H1 (cell line): ENCODE measurements at regions not wholly inside any gene's neighbourhood (a gene's known extent, or its start where the extent isn't known, plus 50 kb on each side); places are given as distances from the start of the nearest gene placed in this dataset.
A peak's percentile ranks its signal among the peaks of the same experiment; 100 is the strongest.

Experiments
- CTCF ChIA-PET: fragments of 300-600 bp; sonication (Branson Sonifier 250); formaldehyde crosslinking; loops from one replicate; lab custom pipeline; 2021; ENCODE audit not compliant: partially characterized antibody; lab: Charles Lee
- POLR2A ChIA-PET: fragments of 300-600 bp; sonication (Branson Sonifier 250); formaldehyde crosslinking; loops from one replicate; lab custom pipeline; 2021; ENCODE audit warnings: inconsistent platforms; ENCODE audit not compliant: partially characterized antibody; lab: Charles Lee
- DNase-seq, 2 experiments: peaks; one replicate each; pipeline versions ENCODE4 v3.0.0 to v3.0.0-alpha.2; 2010 to 2022; ENCODE audit warnings: low spot score in 2 of 2, low read depth in 1 of 2, mixed read lengths in 1 of 2
- FAIRE-seq: peaks from 2 replicates; lab custom pipeline; 2011; peaks lifted over from hg19 to GRCh38; lab: Jason Lieb, UNC
- H2AFZ ChIP-seq: 2 replicates; pipeline ENCODE4 v1.8.1; 2012; ENCODE audit warnings: low read length, inconsistent platforms
- H2AK5ac ChIP-seq: 2 replicates; pipeline ENCODE4 v1.6.1; 2013; ENCODE audit warnings: low read depth, low read length
- H2BK120ac ChIP-seq: replicated peaks from 2 replicates; pipeline ENCODE3; 2013; ENCODE audit warnings: low read depth, low read length, inconsistent platforms
- H2BK12ac ChIP-seq: 2 replicates; pipeline ENCODE4 v1.6.1; 2013; ENCODE audit warnings: low read depth, low read length
- H2BK15ac ChIP-seq: 2 replicates; pipeline ENCODE4 v1.6.1; 2013; ENCODE audit warnings: low read length
- H2BK20ac ChIP-seq: 2 replicates; pipeline ENCODE4 v1.6.1; 2013; ENCODE audit warnings: low read length
- H2BK5ac ChIP-seq: 2 replicates; pipeline ENCODE4 v1.6.1; 2013; ENCODE audit warnings: low read depth, low read length
- H3K14ac ChIP-seq: 2 replicates; pipeline ENCODE4 v1.6.1; 2013; ENCODE audit warnings: inconsistent platforms; ENCODE audit not compliant: insufficient read length
- H3K18ac ChIP-seq: 2 replicates; pipeline ENCODE4 v1.6.1; 2013; ENCODE audit warnings: low read length; ENCODE audit errors: extremely low read depth
- H3K23ac ChIP-seq: 2 replicates; pipeline ENCODE4 v1.6.1; 2013; ENCODE audit warnings: inconsistent platforms; ENCODE audit not compliant: insufficient read length
- H3K23me2 ChIP-seq: 2 replicates; pipeline ENCODE4 v1.6.1; 2013; ENCODE audit warnings: low read depth, low read length
- H3K27ac ChIP-seq: 2 replicates; pipeline ENCODE4 v1.6.1; 2011; ENCODE audit warnings: low read depth, low read length, inconsistent platforms
- H3K27me3 ChIP-seq, 4 experiments: replicated peaks in 1 of 4; 1 replicate in 1 of 4; 2 replicates in 3 of 4; pipeline versions ENCODE4 v1.6.1 to v1.8.1; 2011 to 2013; ENCODE audit warnings: low read length in 3 of 4, mild to moderate bottlenecking in 3 of 4, inconsistent platforms in 2 of 4, mixed read lengths in 2 of 4, moderate library complexity in 1 of 4; ENCODE audit not compliant: control insufficient read depth in 3 of 4, insufficient read depth in 3 of 4; ENCODE audit errors: extremely low read depth in 1 of 4
- H3K36me3 ChIP-seq, 4 experiments: 2 replicates each; pipeline versions ENCODE4 v1.6.1 to v1.8.1; 2011 to 2013; ENCODE audit warnings: mild to moderate bottlenecking in 4 of 4, low read length in 3 of 4, moderate library complexity in 2 of 4, control low read depth in 1 of 4, inconsistent platforms in 1 of 4; ENCODE audit not compliant: insufficient read depth in 4 of 4, control insufficient read depth in 2 of 4
- H3K4ac ChIP-seq: replicated peaks from 2 replicates; pipeline ENCODE3; 2013; ENCODE audit warnings: low read length, low read depth, mixed read lengths, inconsistent platforms; ENCODE audit not compliant: insufficient read length
- H3K4me1 ChIP-seq, 4 experiments: replicated peaks in 1 of 4; 1 replicate in 1 of 4; 2 replicates in 3 of 4; pipeline versions ENCODE4 v1.6.1 to v1.8.1; 2011 to 2013; ENCODE audit warnings: low read length in 3 of 4, inconsistent platforms in 2 of 4, mixed read lengths in 1 of 4; ENCODE audit not compliant: insufficient read depth in 4 of 4, control insufficient read depth in 3 of 4
- H3K4me2 ChIP-seq, 2 experiments: 2 replicates each; pipeline versions ENCODE4 v1.6.1 to v1.8.1; 2011 to 2013; ENCODE audit warnings: low read depth in 2 of 2, low read length in 2 of 2, control low read depth in 1 of 2, inconsistent platforms in 1 of 2, mild to moderate bottlenecking in 1 of 2; ENCODE audit not compliant: insufficient read depth in 1 of 2
- H3K4me3 ChIP-seq, 4 experiments: fragments of 200-600, 300-600 bp in 1 of 4; sonication (generic), shearing (Covaris generic), sonication (Bioruptor Twin) in 1 of 4; 2 replicates each; pipeline versions ENCODE4 v1.5.1 to v1.8.1; 2011 to 2016; ENCODE audit warnings: low read length in 4 of 4, low read depth in 3 of 4, control low read depth in 2 of 4, inconsistent platforms in 2 of 4, mild to moderate bottlenecking in 2 of 4, mixed read lengths in 1 of 4, moderate library complexity in 1 of 4; ENCODE audit not compliant: insufficient read depth in 2 of 4; ENCODE audit errors: extremely low read depth in 1 of 4
- H3K56ac ChIP-seq: replicated peaks from 2 replicates; pipeline ENCODE3; 2013; ENCODE audit warnings: low read depth, mild to moderate bottlenecking, mixed read lengths, low read length, inconsistent platforms; ENCODE audit not compliant: insufficient read length
- H3K79me1 ChIP-seq: 2 replicates; pipeline ENCODE4 v1.6.1; 2013; ENCODE audit warnings: low read depth, low read length, control low read depth
- H3K79me2 ChIP-seq, 2 experiments: 2 replicates each; pipeline versions ENCODE4 v1.6.1 to v1.8.1; 2012 to 2013; ENCODE audit warnings: low read length in 2 of 2, mild to moderate bottlenecking in 2 of 2, inconsistent platforms in 1 of 2; ENCODE audit not compliant: insufficient read depth in 2 of 2, control insufficient read depth in 1 of 2
- H3K9ac ChIP-seq, 4 experiments: replicated peaks in 1 of 4; 1 replicate in 1 of 4; 2 replicates in 3 of 4; pipeline versions ENCODE4 v1.6.1 to v1.8.1; 2011 to 2013; ENCODE audit warnings: low read depth in 3 of 4, low read length in 3 of 4, control low read depth in 2 of 4, mild to moderate bottlenecking in 2 of 4, moderate library complexity in 2 of 4, inconsistent platforms in 1 of 4; ENCODE audit errors: extremely low read depth in 1 of 4
- H3K9me3 ChIP-seq, 2 experiments: 2 replicates each; pipeline versions ENCODE4 v1.6.1 to v1.8.1; 2012 to 2013; ENCODE audit warnings: mild to moderate bottlenecking in 2 of 2, moderate library complexity in 2 of 2, control low read depth in 1 of 2, inconsistent platforms in 1 of 2, low read depth in 1 of 2, low read length in 1 of 2, mixed read lengths in 1 of 2; ENCODE audit not compliant: insufficient read depth in 2 of 2
- H4K20me1 ChIP-seq, 2 experiments: replicated peaks in 1 of 2; 2 replicates each; pipeline versions ENCODE3 to v1.8.1; 2011 to 2013; ENCODE audit warnings: inconsistent platforms in 2 of 2, low read length in 2 of 2, mild to moderate bottlenecking in 1 of 2; ENCODE audit not compliant: insufficient read depth in 2 of 2, control insufficient read depth in 1 of 2
- H4K5ac ChIP-seq: 2 replicates; pipeline ENCODE4 v1.6.1; 2013; ENCODE audit warnings: low read length, low read depth, mixed read lengths, inconsistent platforms; ENCODE audit not compliant: insufficient read length
- H4K8ac ChIP-seq: 2 replicates; pipeline ENCODE4 v1.8.0; 2013; ENCODE audit warnings: mild to moderate bottlenecking, moderate library complexity, low read length, inconsistent platforms; ENCODE audit not compliant: insufficient read depth; ENCODE audit errors: extremely low read depth
- H4K91ac ChIP-seq: replicated peaks from 2 replicates; pipeline ENCODE3; 2013; ENCODE audit warnings: low read length, mixed read lengths, inconsistent platforms; ENCODE audit not compliant: insufficient read length
- ASH2L ChIP-seq: fragments of 200-600, 300-600 bp; sonication (generic); IDR thresholded peaks from one replicate; pipeline ENCODE4 v1.7.1; 2017; ENCODE audit warnings: low read length
- BRCA1 ChIP-seq: IDR thresholded peaks from 2 replicates; pipeline ENCODE4 v1.6.1; 2012; ENCODE audit warnings: low read depth, low read length, improper control_type of control experiment
- CBX8 ChIP-seq: fragments of 300-800, 300-1000 bp; sonication (generic); IDR thresholded peaks from 2 replicates; pipeline ENCODE4 v1.7.1; 2016; ENCODE audit warnings: low read depth, low read length, borderline replicate concordance
- CREB1 ChIP-seq: IDR thresholded peaks from 2 replicates; pipeline ENCODE4 v1.6.1; 2012; ENCODE audit warnings: inconsistent platforms
- CTCF ChIP-seq, 3 experiments: IDR thresholded peaks; 1 replicate in 2 of 3; 2 replicates in 1 of 3; pipeline versions ENCODE4 v1.5.1 to v1.6.1; 2011; ENCODE audit warnings: low read length in 3 of 3, mild to moderate bottlenecking in 3 of 3, inconsistent platforms in 2 of 3, low read depth in 1 of 3, moderate library complexity in 1 of 3; ENCODE audit not compliant: insufficient read depth in 1 of 3; ENCODE audit errors: control extremely low read depth in 1 of 3
- GABPA ChIP-seq: IDR thresholded peaks from 2 replicates; pipeline ENCODE4 v1.6.1; 2011; ENCODE audit warnings: mild to moderate bottlenecking, low read length, moderate library complexity, borderline replicate concordance; ENCODE audit not compliant: insufficient read depth
- JUND ChIP-seq: IDR thresholded peaks from 2 replicates; pipeline ENCODE4 v1.6.1; 2011; ENCODE audit warnings: mild to moderate bottlenecking, improper control_type of control experiment, low read length
- RFX5 ChIP-seq: IDR thresholded peaks from 2 replicates; pipeline ENCODE4 v1.6.1; 2011; ENCODE audit warnings: low read depth, low read length, improper control_type of control experiment, borderline replicate concordance
- RXRA ChIP-seq: IDR thresholded peaks from 2 replicates; pipeline ENCODE4 v1.6.1; 2011; ENCODE audit warnings: low read depth, mild to moderate bottlenecking, low read length, moderate library complexity; ENCODE audit not compliant: insufficient read depth
- TEAD4 ChIP-seq: IDR thresholded peaks from 2 replicates; pipeline ENCODE4 v1.6.1; 2012; ENCODE audit warnings: low read depth, low read length, inconsistent platforms, mixed read lengths
- ZNF274 ChIP-seq: IDR thresholded peaks from 2 replicates; pipeline ENCODE4 v1.7.0; 2012; ENCODE audit warnings: low read length, borderline replicate concordance; ENCODE audit errors: extremely low read depth
- WGBS, 2 experiments: shearing (Covaris generic) in 1 of 2; methylation state at CpG; one replicate each; pipeline versions ENCODE4 v1.1.6 to v1.1.7; 2013 to 2015; ENCODE audit warnings: low lambda C conversion rate in 2 of 2, mixed read lengths in 2 of 2, inconsistent platforms in 1 of 2, low coverage in 1 of 2, missing lambda C conversion rate in 1 of 2; ENCODE audit not compliant: insufficient replicate concordance in 2 of 2, insufficient coverage in 1 of 2, insufficient read length in 1 of 2; ENCODE audit errors: extremely low coverage in 1 of 2, missing lambda C conversion rate in 1 of 2; 5-methylcytosine and 5-hydroxymethylcytosine counted together

- POLR2A ChIA-PET = no interaction called here
- no peak overlapping the region for H3K14ac ChIP-seq
- FAIRE-seq = no peak
- TF ChIP-seq GABPA (no peak), CREB1 (no peak), TEAD4 (no peak), CTCF (IDR thresholded peaks at IDR 0.05; ENCODE audit: control extremely low read depth in 1 of 3, insufficient read depth in 1 of 3, low read depth in 1 of 3, low read length in 3 of 3) (peak in 2 of 3 experiments; percentile 45 to 52; a peak in 3 of 4 replicates), BRCA1 (no peak), RFX5 (no peak), ASH2L (no peak), CBX8 (no peak), RXRA (no peak), ZNF274 (no peak), JUND (no peak)
Measured at GRCh38 chrX:26783512-26784225, 567.7 kb downstream of the MAGEB5 start.

More at GRCh38 chrX:26783512-26784225, 567.7 kb downstream of the MAGEB5 start:
- Histone ChIP-seq H3K27ac (no peak overlapping the region), H2BK20ac (no peak overlapping the region), H2BK5ac (no peak overlapping the region), H3K36me3 (no peaks in the 10 kb centered on the region; a peak in 1 of 8 replicates), H2AK5ac (no peak overlapping the region), H3K4me2 (no peak overlapping the region), H3K9ac (no peak overlapping the region), H3K79me2 (no peaks in the 10 kb centered on the region), H3K56ac (no peak overlapping the region), H3K4ac (no peak overlapping the region), H2BK12ac (no peak overlapping the region), H3K23me2 (no peaks in the 10 kb centered on the region), H4K8ac (peak overlapping the region; percentile 68; the same call in 1 of the 2 replicates), H3K18ac (no peak overlapping the region), H3K4me1 (no peaks in the 10 kb centered on the region), H3K79me1 (no peaks in the 10 kb centered on the region), H4K20me1 (no peaks in the 10 kb centered on the region), H4K91ac (no peak overlapping the region), H3K9me3 (peaks cover 8% of the 10 kb centered on the region in 2 experiments; a peak in 1 of 4 replicates), H4K5ac (no peak overlapping the region), H2BK15ac (no peak overlapping the region), H2AFZ (no peak overlapping the region), H3K23ac (no peak overlapping the region), H3K27me3 (no peaks in the 10 kb centered on the region), H3K4me3 (no peak overlapping the region), H2BK120ac (no peak overlapping the region)
- 76% methylated on average over 5 of the region's 10 CpGs; no CpG with 5 or more reads in 1 of the 2 experiments for WGBS, 2 experiments
- CTCF ChIA-PET = interaction anchor here (0.5 to 1.9 kb wide), 5 partner anchors 11 to 823 kb away, joined by 3 to 8 read pairs (median 4); no protein-coding TSS in a partner anchor
- DNase-seq = peak; percentile 17 to 44
